ENCODE measurements at regions not wholly inside any gene's neighbourhood (a gene's known extent, or its start where the extent isn't known, plus 50 kb on each side); places are given as distances from the start of the nearest gene placed in this dataset.

DNA sequence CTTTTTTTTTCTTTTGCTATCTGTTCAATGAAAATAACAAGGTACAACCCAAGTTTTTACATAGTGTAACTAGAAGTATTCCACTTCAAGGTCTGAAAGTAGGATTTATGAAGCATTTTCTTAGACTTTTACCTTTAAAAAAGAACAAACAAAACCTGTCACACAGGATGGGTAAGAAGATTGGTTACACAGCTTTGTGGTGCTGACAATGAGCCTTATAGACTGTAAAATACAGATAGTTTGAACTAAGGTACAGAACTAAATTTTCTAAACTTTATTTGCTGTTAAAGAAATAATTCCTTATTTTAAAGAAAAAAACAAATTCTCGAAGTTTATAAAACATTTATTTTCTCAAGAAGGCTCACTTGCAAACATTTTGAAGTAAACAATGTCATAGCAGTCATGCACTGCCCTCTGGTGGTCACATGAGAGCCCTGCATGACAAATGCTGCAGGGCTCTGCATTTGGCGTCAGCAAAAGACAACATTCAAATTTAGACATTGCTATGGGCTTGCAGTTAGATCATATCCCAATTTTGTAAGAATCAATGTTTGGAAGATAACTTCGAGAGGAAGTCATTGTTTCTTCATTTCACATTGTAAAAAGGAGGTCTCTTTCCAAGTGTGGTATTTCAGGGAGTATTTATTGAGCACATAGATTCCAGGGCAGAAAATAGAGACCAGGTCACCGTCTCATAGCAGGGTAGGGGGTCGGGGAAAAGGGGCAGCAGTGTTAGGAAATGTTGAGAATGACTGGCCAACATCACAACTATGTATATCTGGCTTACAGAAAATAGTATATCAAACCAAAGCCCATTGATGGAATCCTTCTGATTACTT lies 115.3 kb upstream of the FMN2 start:
- H3K4me3 ChIP-seq, result no peak overlapping the region
- H3K9ac ChIP-seq (ENCODE audit: low read depth in 2 of 2, low read length in 2 of 2), result no peak overlapping the region
- no peaks in the 10 kb centered on the region for H3K9me3 ChIP-seq
- no peak overlapping the region for H3K27ac ChIP-seq
- DNase-seq, result peak; percentile 48
- H3K4me1 ChIP-seq, result no peaks in the 10 kb centered on the region
- TF ChIP-seq, protein P1, sequence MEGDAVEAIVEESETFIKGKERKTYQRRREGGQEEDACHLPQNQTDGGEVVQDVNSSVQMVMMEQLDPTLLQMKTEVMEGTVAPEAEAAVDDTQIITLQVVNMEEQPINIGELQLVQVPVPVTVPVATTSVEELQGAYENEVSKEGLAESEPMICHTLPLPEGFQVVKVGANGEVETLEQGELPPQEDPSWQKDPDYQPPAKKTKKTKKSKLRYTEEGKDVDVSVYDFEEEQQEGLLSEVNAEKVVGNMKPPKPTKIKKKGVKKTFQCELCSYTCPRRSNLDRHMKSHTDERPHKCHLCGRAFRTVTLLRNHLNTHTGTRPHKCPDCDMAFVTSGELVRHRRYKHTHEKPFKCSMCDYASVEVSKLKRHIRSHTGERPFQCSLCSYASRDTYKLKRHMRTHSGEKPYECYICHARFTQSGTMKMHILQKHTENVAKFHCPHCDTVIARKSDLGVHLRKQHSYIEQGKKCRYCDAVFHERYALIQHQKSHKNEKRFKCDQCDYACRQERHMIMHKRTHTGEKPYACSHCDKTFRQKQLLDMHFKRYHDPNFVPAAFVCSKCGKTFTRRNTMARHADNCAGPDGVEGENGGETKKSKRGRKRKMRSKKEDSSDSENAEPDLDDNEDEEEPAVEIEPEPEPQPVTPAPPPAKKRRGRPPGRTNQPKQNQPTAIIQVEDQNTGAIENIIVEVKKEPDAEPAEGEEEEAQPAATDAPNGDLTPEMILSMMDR (IDR thresholded peaks at IDR 0.05), result peak; percentile 93
- intact Hi-C loops (cut with DNase I), result loop anchor here (10.0 kb wide), 1 partner anchor 1722 kb away; no protein-coding TSS in a partner anchor
- no peaks in the 10 kb centered on the region for H3K36me3 ChIP-seq
- no peaks in the 10 kb centered on the region for H3K27me3 ChIP-seq

DNA sequence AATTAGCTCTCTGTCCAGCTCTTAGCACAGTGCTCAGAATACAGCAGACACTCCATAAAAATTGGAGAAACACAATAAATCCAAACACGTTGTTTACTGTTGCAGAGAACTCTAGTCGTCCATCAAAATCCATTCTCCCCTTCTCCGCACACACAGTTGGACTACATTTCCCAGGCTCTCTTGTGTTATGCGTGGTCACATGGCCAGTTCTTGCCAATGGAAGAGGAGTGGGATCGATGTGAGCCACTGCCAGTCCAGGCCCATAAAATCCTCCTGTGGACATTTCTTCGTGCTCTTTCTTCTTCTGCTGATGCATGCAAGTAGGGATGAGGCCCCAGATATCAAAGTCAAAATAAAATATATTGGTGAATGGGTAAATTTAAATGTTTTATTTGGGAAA lies 114.3 kb upstream of the FMN2 start:
- H3K9me3 ChIP-seq, result no peaks in the 10 kb centered on the region
- H3K27ac ChIP-seq, result no peak overlapping the region
- H3K4me3 ChIP-seq, result no peak overlapping the region
- no peaks in the 10 kb centered on the region for H3K36me3 ChIP-seq
- no peak for DNase-seq
- no peaks in the 10 kb centered on the region for H3K4me1 ChIP-seq
- TF ChIP-seq, protein P1 (IDR thresholded peaks at IDR 0.05), result no peak
- intact Hi-C loops (cut with DNase I), result loop anchor here (10.0 kb wide), 1 partner anchor 1723 kb away; no protein-coding TSS in a partner anchor
- H3K9ac ChIP-seq (ENCODE audit: low read depth in 2 of 2, low read length in 2 of 2), result no peak overlapping the region
- H3K27me3 ChIP-seq, result no peaks in the 10 kb centered on the region

DNA sequence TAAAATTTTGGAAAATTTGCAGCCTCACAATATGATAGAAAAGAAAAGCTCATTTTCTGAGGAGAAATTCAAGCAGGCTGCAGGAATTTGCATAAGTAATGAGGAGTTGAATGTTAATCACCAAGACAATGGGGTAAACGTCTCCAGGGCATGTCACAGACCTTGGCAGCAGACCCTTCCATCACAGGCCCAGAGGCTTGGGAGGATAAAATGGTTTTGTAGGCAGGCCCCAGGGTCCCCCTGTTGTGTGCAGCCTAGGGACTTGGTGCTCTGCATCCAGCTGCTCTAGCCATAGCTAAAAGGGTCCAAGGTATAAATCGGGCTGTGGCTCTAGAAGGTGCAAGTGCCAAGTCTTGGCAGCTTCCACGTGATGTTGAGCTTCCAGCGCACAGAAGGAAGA lies 112.2 kb upstream of the FMN2 start:
- no peaks in the 10 kb centered on the region for H3K36me3 ChIP-seq
- intact Hi-C loops (cut with DNase I), result loop anchor here (10.0 kb wide), 1 partner anchor 1725 kb away; no protein-coding TSS in a partner anchor
- H3K27me3 ChIP-seq, result no peaks in the 10 kb centered on the region
- H3K27ac ChIP-seq, result no peak overlapping the region
- DNase-seq, result no peak
- H3K9me3 ChIP-seq, result no peaks in the 10 kb centered on the region
- no peak overlapping the region for H3K9ac ChIP-seq (ENCODE audit: low read depth in 2 of 2, low read length in 2 of 2)
- H3K4me1 ChIP-seq, result no peaks in the 10 kb centered on the region
- no peak overlapping the region for H3K4me3 ChIP-seq
- TF ChIP-seq, protein P1 (IDR thresholded peaks at IDR 0.05), result no peak

DNA sequence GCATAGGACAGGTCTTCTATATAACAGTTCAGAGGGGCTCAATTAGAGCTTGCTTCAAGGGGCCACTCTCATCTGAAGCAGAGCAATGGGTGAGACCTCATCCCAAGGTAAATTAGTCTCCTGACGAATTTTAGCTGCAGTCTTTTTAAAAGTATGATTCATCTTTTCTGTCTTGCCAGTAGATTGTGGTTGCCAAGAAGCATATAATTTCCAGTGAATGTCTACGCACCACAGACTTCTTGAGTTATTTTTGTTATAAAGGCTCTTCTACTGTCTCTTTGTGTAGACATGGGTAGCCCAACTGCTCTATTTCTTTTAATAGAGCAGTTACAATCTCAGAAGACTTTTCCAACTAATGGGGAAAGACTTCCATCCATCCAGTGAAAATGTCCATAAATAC lies 108.9 kb upstream of the FMN2 start:
- Histone ChIP-seq H3K36me3 (no peaks in the 10 kb centered on the region), H3K9ac (ENCODE audit: low read depth in 2 of 2, low read length in 2 of 2) (no peak overlapping the region), H3K9me3 (no peaks in the 10 kb centered on the region), H3K27ac (no peak overlapping the region), H3K4me1 (no peaks in the 10 kb centered on the region), H3K27me3 (no peaks in the 10 kb centered on the region), H3K4me3 (no peak overlapping the region)
- intact Hi-C loops (cut with DNase I), result no loop called here
- TF ChIP-seq, protein P1 (IDR thresholded peaks at IDR 0.05), result no peak
- no peak for DNase-seq

DNA sequence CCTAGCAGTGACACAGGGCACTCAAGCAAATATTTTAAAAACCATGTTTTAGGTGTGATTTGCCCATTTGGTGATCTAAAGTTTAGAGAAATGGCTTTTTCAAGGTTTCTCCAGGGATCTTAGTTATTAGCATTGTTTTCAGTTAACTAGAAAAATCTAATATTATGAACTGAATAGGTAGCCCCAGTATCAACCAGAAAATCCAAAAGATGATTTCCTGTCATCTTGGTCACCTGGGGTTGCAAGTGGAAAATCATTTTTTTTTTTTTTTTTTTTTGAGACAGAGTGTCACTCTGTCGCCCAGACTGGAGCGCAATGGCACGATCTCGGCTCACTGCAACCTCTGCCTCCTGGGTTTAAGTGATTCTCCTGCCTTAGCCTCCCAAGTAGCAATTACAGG lies 106.6 kb upstream of the FMN2 start:
- H3K27ac ChIP-seq, result no peak overlapping the region
- no peak overlapping the region for H3K9ac ChIP-seq (ENCODE audit: low read depth in 2 of 2, low read length in 2 of 2)
- intact Hi-C loops (cut with DNase I), result no loop called here
- TF ChIP-seq, protein P1 (IDR thresholded peaks at IDR 0.05), result no peak
- H3K36me3 ChIP-seq, result no peaks in the 10 kb centered on the region
- H3K9me3 ChIP-seq, result no peaks in the 10 kb centered on the region
- DNase-seq, result no peak
- no peaks in the 10 kb centered on the region for H3K27me3 ChIP-seq
- H3K4me3 ChIP-seq, result no peak overlapping the region
- H3K4me1 ChIP-seq, result no peaks in the 10 kb centered on the region

Data from colonic mucosa (tissue), 4 donors.